Astrocyte of the cerebellum (primary cell): ENCODE measurements at regions not wholly inside any gene's neighbourhood (a gene's known extent, or its start where the extent isn't known, plus 50 kb on each side); places are given as distances from the start of the nearest gene placed in this dataset.

Experiments used
- DNase-seq: peaks from one replicate; pipeline ENCODE4 v3.0.0-alpha.2; 2011; ENCODE audit warnings: low read depth
- H3K4me3 ChIP-seq: 2 replicates; pipeline ENCODE4 v1.5.1; 2011; ENCODE audit warnings: mild to moderate bottlenecking, low read depth, low read length, moderate library complexity
- CTCF ChIP-seq: IDR thresholded peaks from 2 replicates; pipeline ENCODE4 v1.5.1; 2012; ENCODE audit warnings: low read length, low read depth, moderate library complexity, mild to moderate bottlenecking; ENCODE audit errors: missing control alignments
- in situ Hi-C: cut with HindIII; loops from 2 replicates; pipeline ENCODE4 v1.10.0; 2017; ENCODE audit warnings: low sequenced_read_pairs

- no peak overlapping the region for H3K4me3 ChIP-seq
- DNase-seq: no peak
- in situ Hi-C loops: no loop called here
- TF ChIP-seq CTCF: no peak
Measured at GRCh38 chr3:75110741-75111140, 496.3 kb upstream of the CNTN3 start.

GRCh38 chr3:75115695-75116094, 501.2 kb upstream of the CNTN3 start:
- no peak for DNase-seq
- no peak for TF ChIP-seq CTCF
- no peak overlapping the region for H3K4me3 ChIP-seq
- in situ Hi-C loops: no loop called here

GRCh38 chr3:75118779-75119178, 504.3 kb upstream of the CNTN3 start:
- DNase-seq: no peak
- no peak overlapping the region for H3K4me3 ChIP-seq
- TF ChIP-seq CTCF: no peak
- in situ Hi-C loops: no loop called here

- no peak overlapping the region for H3K4me3 ChIP-seq
- no peak for TF ChIP-seq CTCF
- in situ Hi-C loops: no loop called here
- DNase-seq: no peak
Measured at GRCh38 chr3:75126556-75126955, 512.1 kb upstream of the CNTN3 start.

GRCh38 chr3:75129101-75129500, 514.6 kb upstream of the CNTN3 start:
- no peak for TF ChIP-seq CTCF
- in situ Hi-C loops: no loop called here
- no peak for DNase-seq
- no peak overlapping the region for H3K4me3 ChIP-seq

GRCh38 chr3:75136100-75136897, 521.8 kb upstream of the CNTN3 start:
- no peak for TF ChIP-seq CTCF
- in situ Hi-C loops: no loop called here
- no peak overlapping the region for H3K4me3 ChIP-seq
- no peak for DNase-seq
